ENCODE measurements at regions not wholly inside any gene's neighbourhood (a gene's known extent, or its start where the extent isn't known, plus 50 kb on each side); places are given as distances from the start of the nearest gene placed in this dataset.
A peak's percentile ranks its signal among the peaks of the same experiment; 100 is the strongest.

DNA sequence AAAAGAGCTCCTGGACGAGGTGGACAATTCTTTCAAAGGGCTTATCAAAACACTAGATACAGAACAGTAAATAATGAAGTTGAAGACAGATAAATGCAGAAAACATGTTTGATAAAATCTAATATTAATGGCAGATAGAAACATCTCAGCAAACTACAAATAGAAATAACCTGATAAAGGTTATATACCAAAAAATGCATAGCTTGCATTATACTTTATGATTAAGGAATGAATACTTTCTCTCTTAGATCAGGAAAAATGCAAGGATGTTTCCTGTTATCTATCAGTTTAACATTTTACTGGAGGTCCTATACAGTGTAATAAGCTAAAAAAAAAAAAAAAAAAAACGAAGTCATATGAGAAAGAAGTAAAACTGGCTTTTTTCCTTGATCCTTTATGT, 304.5 kb upstream of the CXorf51A start:
- no peak for DNase-seq

DNA sequence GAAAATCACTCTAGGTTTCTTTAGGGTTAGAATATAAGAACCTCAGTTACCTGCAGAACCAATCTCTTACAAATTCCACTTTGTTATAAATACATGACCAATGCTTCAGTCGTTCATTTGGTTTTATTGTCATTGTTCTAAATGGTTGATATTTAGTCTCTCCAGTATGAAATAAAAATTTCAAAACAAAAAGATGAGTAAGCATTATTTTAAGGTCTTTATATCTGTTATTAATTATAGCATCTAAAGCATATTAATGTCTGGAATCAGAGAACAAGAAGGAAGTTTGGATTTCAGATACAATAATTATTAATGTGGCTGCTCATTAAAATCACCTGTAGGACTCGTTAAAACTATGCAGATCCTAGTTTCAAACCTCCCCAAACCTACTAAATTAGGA, 265.4 kb upstream of the CXorf51A start:
- DNase-seq, result no peak

DNA sequence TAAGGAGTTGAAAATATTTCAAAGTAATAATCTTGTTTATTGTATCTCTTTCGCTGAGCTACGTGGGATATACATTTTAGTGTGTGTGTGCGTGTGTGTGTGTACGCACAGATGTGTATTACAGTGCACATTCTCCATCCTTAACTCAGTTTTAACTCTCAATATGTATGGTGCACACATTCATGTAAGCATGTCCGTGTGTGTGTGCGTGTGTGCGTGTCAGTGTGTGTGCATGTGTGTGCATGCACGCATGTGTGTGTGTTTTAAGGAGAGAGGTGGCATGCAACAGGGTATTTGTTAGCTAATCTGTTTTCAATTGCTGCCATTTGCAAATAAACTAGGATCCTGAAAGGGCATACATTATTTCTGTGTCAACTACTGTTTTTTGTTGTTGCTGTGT, 264.9 kb upstream of the CXorf51A start:
- no peak for DNase-seq

DNA sequence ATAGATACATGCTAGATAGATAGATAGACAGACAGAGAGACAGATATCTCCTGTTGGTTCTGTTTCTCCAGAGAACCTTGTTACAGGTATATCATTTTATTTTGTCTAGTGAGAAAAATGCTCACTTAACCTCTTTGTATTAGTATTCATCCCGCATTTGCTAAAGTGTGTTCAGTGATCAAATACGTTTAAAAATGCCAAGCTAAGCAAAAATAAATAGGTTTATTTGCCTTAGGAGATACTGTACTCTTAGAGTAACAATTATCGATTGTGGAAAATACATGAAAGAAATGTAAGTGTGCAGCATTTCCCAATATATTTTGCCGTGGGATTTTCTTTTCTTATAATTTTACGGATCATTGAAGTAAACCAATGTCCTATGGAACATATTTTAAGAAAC, 262.9 kb upstream of the CXorf51A start:
- no peak for DNase-seq

DNA sequence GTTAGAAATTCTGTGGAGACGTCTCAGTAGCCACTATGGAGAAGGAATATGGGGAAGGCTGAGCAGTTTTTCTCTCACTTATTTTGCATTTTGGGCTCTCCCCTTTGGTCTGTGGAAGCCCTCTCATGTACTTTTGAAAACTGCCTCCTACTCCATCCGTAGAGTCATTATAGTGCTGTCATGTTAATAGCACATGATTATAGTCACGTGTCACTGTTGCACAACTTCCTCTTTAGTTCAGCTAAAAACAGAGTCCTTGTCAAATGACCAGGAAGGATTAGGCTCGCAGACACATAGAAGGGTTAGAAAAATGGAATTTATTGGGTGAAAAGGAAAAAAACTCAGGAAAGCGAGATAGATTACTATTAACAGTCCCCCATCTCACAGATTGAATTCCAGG, 258.2 kb upstream of the CXorf51A start:
- peak; percentile 25 for DNase-seq

DNA sequence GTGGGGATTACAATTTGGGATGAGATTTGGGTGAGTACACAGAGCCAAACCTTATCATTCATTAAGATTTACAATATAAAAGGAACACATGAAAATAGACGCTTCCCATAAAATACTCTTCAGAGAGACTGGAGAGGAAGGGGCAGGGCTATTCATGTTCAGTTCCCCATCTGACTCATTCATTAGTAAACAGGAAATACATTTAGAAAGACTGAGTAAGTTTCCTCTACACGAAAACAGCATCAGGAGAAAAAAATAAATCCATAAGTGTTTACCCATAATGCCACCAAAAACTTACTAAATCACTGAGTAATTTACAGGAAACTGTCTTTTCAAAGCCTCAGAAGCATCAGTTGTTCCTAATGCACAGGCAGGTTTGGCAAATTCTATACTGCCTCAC, 255.4 kb upstream of the CXorf51A start:
- DNase-seq, result peak; percentile 70
